Fibroblast of lung (primary cell): ENCODE measurements at regions not wholly inside any gene's neighbourhood (a gene's known extent, or its start where the extent isn't known, plus 50 kb on each side); places are given as distances from the start of the nearest gene placed in this dataset.

Experiments used
- DNase-seq, 2 donors: peaks; one replicate each; pipeline versions ENCODE4 v3.0.0 to v3.0.0-alpha.2; 2010; ENCODE audit warnings: low read depth in 2 of 2
- H2AFZ ChIP-seq: 2 replicates; pipeline ENCODE4 v1.5.1; 2012; ENCODE audit warnings: low read length, control low read depth, inconsistent platforms
- H3K27ac ChIP-seq: 2 replicates; pipeline ENCODE4 v1.5.1; 2011; ENCODE audit warnings: low read length, control low read depth; ENCODE audit not compliant: insufficient read depth
- H3K27me3 ChIP-seq: 2 replicates; pipeline ENCODE4 v1.5.1; 2011; ENCODE audit warnings: mild to moderate bottlenecking, low read length; ENCODE audit not compliant: control insufficient read depth, insufficient read depth
- H3K36me3 ChIP-seq: 2 replicates; pipeline ENCODE4 v1.5.1; 2011; ENCODE audit warnings: low read length; ENCODE audit not compliant: control insufficient read depth, insufficient read depth
- H3K4me1 ChIP-seq: 2 replicates; pipeline ENCODE4 v1.5.1; 2011; ENCODE audit warnings: low read length; ENCODE audit not compliant: control insufficient read depth, insufficient read depth; ENCODE audit errors: extremely low read depth
- H3K4me2 ChIP-seq: 2 replicates; pipeline ENCODE4 v1.5.1; 2011; ENCODE audit warnings: low read length, control low read depth; ENCODE audit not compliant: insufficient read depth; ENCODE audit errors: extremely low read depth
- H3K4me3 ChIP-seq, 4 experiments: fragments of 200-600 bp in 1 of 4; sonication (generic) in 1 of 4; replicated peaks in 1 of 4; 2 replicates each; pipeline ENCODE4 v1.5.1; 2011 to 2016; ENCODE audit warnings: low read length in 4 of 4, low read depth in 3 of 4, mild to moderate bottlenecking in 3 of 4, control low read depth in 2 of 4, inconsistent platforms in 1 of 4, mixed read lengths in 1 of 4; ENCODE audit not compliant: insufficient read depth in 1 of 4; ENCODE audit errors: control extremely low read depth in 1 of 4
- H3K79me2 ChIP-seq: 2 replicates; pipeline ENCODE4 v1.5.1; 2012; ENCODE audit warnings: mild to moderate bottlenecking, low read length, inconsistent platforms; ENCODE audit not compliant: control insufficient read depth, insufficient read depth
- H3K9ac ChIP-seq: 2 replicates; pipeline ENCODE4 v1.5.1; 2011; ENCODE audit warnings: mild to moderate bottlenecking, low read length, control low read depth; ENCODE audit not compliant: insufficient read depth
- H3K9me3 ChIP-seq: 2 replicates; pipeline ENCODE4 v1.5.1; 2012; ENCODE audit warnings: low read depth, low read length; ENCODE audit not compliant: control insufficient read depth, insufficient read depth
- H4K20me1 ChIP-seq: 2 replicates; pipeline ENCODE4 v1.5.1; 2011; ENCODE audit warnings: low read length; ENCODE audit not compliant: control insufficient read depth, insufficient read depth; ENCODE audit errors: extremely low read depth
- CTCF ChIP-seq, 2 donors: IDR thresholded peaks in 1 of 2; conservative IDR thresholded peaks in 1 of 2; 1 replicate in 1 of 2; 2 replicates in 1 of 2; pipeline ENCODE4 v1.5.1; 2011 to 2012; ENCODE audit warnings: low read length in 2 of 2, control low read depth in 1 of 2, inconsistent platforms in 1 of 2, low read depth in 1 of 2, mild to moderate bottlenecking in 1 of 2
- EZH2 ChIP-seq: IDR thresholded peaks from 2 replicates; pipeline ENCODE4 v1.5.1; 2012; ENCODE audit warnings: low read length, control low read depth, mild to moderate bottlenecking; ENCODE audit errors: missing control alignments

DNA sequence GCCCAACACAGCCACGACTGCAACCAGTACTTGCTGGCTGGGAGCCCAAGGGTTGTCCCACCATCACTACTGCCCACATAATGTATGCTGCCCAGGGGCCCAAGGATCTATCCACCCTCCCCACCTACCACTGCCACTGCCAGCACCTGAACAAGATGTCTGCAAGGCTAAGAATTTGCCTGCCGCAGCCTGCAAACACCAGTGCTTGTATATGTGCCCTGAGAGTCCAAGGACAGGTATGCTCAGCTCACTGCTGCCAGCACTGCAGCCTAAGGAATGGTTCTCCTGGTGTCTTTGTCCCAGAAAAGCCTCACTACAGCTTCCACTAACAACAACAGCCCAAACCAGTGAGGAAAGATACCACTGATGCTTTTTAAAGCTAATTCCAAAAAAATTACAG is 1174.0 kb downstream of the SORCS1 start:
- no peak overlapping the region for H3K4me3 ChIP-seq
- H3K4me1 ChIP-seq = no peaks in the 10 kb centered on the region
- H3K9ac ChIP-seq = no peak overlapping the region
- H3K36me3 ChIP-seq = no peaks in the 10 kb centered on the region
- DNase-seq = no peak
- no peak overlapping the region for H3K4me2 ChIP-seq
- no peaks in the 10 kb centered on the region for H4K20me1 ChIP-seq
- TF ChIP-seq EZH2 (no peak), CTCF (conservative IDR thresholded peaks at IDR 0.05 in 1 of 2, IDR thresholded peaks at IDR 0.05 in 1 of 2; ENCODE audit: low read depth in 1 of 2, low read length in 2 of 2) (no peak)
- no peaks in the 10 kb centered on the region for H3K27me3 ChIP-seq
- H3K27ac ChIP-seq = no peak overlapping the region
- H3K79me2 ChIP-seq = no peaks in the 10 kb centered on the region
- no peaks in the 10 kb centered on the region for H3K9me3 ChIP-seq
- H2AFZ ChIP-seq = no peak overlapping the region

DNA sequence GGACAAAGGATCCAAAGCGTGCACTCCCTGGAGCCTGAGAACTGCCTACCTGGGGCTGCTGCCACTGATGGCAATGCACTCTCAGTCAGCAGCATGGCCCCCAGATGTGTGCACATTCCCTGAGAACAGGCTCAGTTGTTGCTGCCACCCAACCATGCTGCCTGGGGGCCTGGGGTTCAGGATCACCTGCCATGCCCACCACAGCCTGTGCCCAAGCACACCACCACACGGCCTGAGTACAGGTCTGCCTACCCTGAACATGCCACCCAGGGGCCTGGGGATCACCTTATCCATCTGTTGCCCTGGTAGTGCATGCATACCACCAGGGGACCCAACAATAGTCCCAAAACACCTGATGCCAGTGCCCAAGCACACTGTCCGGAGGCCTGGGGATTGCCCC is 1174.5 kb downstream of the SORCS1 start:
- no peaks in the 10 kb centered on the region for H3K27me3 ChIP-seq
- no peak for TF ChIP-seq EZH2
- TF ChIP-seq CTCF (conservative IDR thresholded peaks at IDR 0.05 in 1 of 2, IDR thresholded peaks at IDR 0.05 in 1 of 2; ENCODE audit: low read depth in 1 of 2, low read length in 2 of 2) = no peak
- no peak overlapping the region for H3K9ac ChIP-seq

GRCh38 chr10:105988848-105989247 is 1175.7 kb downstream of the SORCS1 start:
- Histone ChIP-seq H3K9me3 (no peaks in the 10 kb centered on the region), H3K4me1 (no peaks in the 10 kb centered on the region), H4K20me1 (no peaks in the 10 kb centered on the region), H3K9ac (no peak overlapping the region), H2AFZ (no peak overlapping the region), H3K27ac (no peak overlapping the region), H3K27me3 (no peaks in the 10 kb centered on the region), H3K4me2 (no peak overlapping the region), H3K79me2 (no peaks in the 10 kb centered on the region), H3K36me3 (no peaks in the 10 kb centered on the region), H3K4me3 (no peak overlapping the region)
- TF ChIP-seq CTCF (conservative IDR thresholded peaks at IDR 0.05 in 1 of 2, IDR thresholded peaks at IDR 0.05 in 1 of 2; ENCODE audit: low read depth in 1 of 2, low read length in 2 of 2) (no peak), EZH2 (no peak)
- DNase-seq = no peak

More for the DNA sequence above, 1174.5 kb downstream of the SORCS1 start:
- no peak for DNase-seq
- no peaks in the 10 kb centered on the region for H3K9me3 ChIP-seq
- H3K79me2 ChIP-seq = no peaks in the 10 kb centered on the region
- H3K36me3 ChIP-seq = no peaks in the 10 kb centered on the region
- no peaks in the 10 kb centered on the region for H3K4me1 ChIP-seq
- no peak overlapping the region for H2AFZ ChIP-seq
- H4K20me1 ChIP-seq = no peaks in the 10 kb centered on the region
- no peak overlapping the region for H3K4me2 ChIP-seq
- no peak overlapping the region for H3K27ac ChIP-seq
- no peak overlapping the region for H3K4me3 ChIP-seq
